ENCODE measurements at regions not wholly inside any gene's neighbourhood (a gene's known extent, or its start where the extent isn't known, plus 50 kb on each side); places are given as distances from the start of the nearest gene placed in this dataset.

DNA sequence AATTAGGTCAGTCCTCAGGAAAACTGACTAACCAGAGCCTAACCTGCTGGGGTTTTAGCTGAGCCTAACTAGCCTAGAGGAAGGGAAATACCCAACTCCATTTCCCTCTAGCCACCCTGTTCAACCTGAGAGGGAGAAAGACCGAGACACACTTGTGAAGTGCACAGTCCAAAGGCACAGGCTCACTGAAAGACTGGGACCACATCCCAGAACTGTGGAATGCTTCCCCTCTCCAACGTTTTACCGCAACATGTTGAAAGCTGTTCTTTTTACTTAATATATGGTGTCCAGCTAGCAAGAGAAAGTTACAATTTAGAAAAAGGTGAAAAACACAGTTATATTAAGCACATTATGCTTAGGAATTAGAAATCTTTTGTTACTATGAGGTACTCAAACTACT lies 76.8 kb upstream of the SIMC1 start:
- no peak for TF ChIP-seq TCF12 (IDR thresholded peaks at IDR 0.05)
- TF ChIP-seq TCF12 (CRISPR knock-in tag; IDR thresholded peaks at IDR 0.05): no peak
- TF ChIP-seq NR3C1 (CRISPR knock-in tag; IDR thresholded peaks at IDR 0.05): no peak
- TF ChIP-seq, protein P1, sequence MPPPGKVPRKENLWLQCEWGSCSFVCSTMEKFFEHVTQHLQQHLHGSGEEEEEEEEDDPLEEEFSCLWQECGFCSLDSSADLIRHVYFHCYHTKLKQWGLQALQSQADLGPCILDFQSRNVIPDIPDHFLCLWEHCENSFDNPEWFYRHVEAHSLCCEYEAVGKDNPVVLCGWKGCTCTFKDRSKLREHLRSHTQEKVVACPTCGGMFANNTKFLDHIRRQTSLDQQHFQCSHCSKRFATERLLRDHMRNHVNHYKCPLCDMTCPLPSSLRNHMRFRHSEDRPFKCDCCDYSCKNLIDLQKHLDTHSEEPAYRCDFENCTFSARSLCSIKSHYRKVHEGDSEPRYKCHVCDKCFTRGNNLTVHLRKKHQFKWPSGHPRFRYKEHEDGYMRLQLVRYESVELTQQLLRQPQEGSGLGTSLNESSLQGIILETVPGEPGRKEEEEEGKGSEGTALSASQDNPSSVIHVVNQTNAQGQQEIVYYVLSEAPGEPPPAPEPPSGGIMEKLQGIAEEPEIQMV (CRISPR knock-in tag; IDR thresholded peaks at IDR 0.05; ENCODE audit: low read depth): no peak
- no peak for TF ChIP-seq CENPX (CRISPR knock-in tag; IDR thresholded peaks at IDR 0.05)
- no peak for TF ChIP-seq IRF2 (CRISPR knock-in tag; IDR thresholded peaks at IDR 0.05)
- no peak for TF ChIP-seq ZFP36L2 (CRISPR knock-in tag; IDR thresholded peaks at IDR 0.05)
- TF ChIP-seq, protein P2, sequence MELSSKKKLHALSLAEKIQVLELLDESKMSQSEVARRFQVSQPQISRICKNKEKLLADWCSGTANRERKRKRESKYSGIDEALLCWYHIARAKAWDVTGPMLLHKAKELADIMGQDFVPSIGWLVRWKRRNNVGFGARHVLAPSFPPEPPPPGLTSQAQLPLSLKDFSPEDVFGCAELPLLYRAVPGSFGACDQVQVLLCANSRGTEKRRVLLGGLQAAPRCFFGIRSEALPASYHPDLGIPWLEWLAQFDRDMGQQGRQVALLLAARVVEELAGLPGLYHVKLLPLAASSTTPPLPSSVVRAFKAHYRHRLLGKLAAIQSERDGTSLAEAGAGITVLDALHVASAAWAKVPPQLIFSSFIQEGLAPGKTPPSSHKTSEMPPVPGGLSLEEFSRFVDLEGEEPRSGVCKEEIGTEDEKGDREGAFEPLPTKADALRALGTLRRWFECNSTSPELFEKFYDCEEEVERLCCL (CRISPR knock-in tag; IDR thresholded peaks at IDR 0.05; ENCODE audit: borderline replicate concordance): no peak
- TF ChIP-seq CHCHD3 (CRISPR knock-in tag; IDR thresholded peaks at IDR 0.05): no peak
- TF ChIP-seq SPEN (CRISPR knock-in tag; IDR thresholded peaks at IDR 0.05; ENCODE audit: low read depth): no peak
- no peak for TF ChIP-seq NAIF1 (CRISPR knock-in tag; IDR thresholded peaks at IDR 0.05; ENCODE audit: borderline replicate concordance)
- TF ChIP-seq MAX (IDR thresholded peaks at IDR 0.05): no peak

All from HepG2 (cell line).